H9 (cell line): ENCODE measurements at regions not wholly inside any gene's neighbourhood (a gene's known extent, or its start where the extent isn't known, plus 50 kb on each side); places are given as distances from the start of the nearest gene placed in this dataset.

Experiments used
- DNase-seq: peaks from one replicate; pipeline ENCODE4 v3.0.0-alpha.2; 2017
- H2AFZ ChIP-seq: one replicate; pipeline ENCODE4 v1.6.1; 2013; ENCODE audit warnings: mild to moderate bottlenecking, low read length, control low read depth, moderate library complexity
- H2AK5ac ChIP-seq: 2 replicates; pipeline ENCODE4 v1.6.1; 2013; ENCODE audit warnings: low read length, control low read depth, mixed read lengths; ENCODE audit not compliant: insufficient read length
- H2BK120ac ChIP-seq: one replicate; pipeline ENCODE4 v1.6.1; 2013; ENCODE audit warnings: low read depth, mild to moderate bottlenecking, low read length, control low read depth, inconsistent platforms; ENCODE audit not compliant: poor library complexity, severe bottlenecking
- H2BK12ac ChIP-seq: 2 replicates; pipeline ENCODE4 v1.6.1; 2013; ENCODE audit warnings: low read length, control low read depth, mixed read lengths, low read depth; ENCODE audit not compliant: insufficient read length
- H2BK15ac ChIP-seq: 2 replicates; pipeline ENCODE4 v1.6.1; 2013; ENCODE audit warnings: low read depth, low read length, control low read depth
- H2BK20ac ChIP-seq: one replicate; pipeline ENCODE4 v1.6.1; 2013; ENCODE audit warnings: low read depth, mild to moderate bottlenecking, low read length, control low read depth, inconsistent platforms; ENCODE audit not compliant: poor library complexity, severe bottlenecking
- H2BK5ac ChIP-seq: 2 replicates; pipeline ENCODE4 v1.6.1; 2013; ENCODE audit warnings: low read length, control low read depth, mixed read lengths; ENCODE audit not compliant: insufficient read length
- H3K14ac ChIP-seq: 2 replicates; pipeline ENCODE4 v1.6.1; 2013; ENCODE audit warnings: low read length, control low read depth; ENCODE audit not compliant: insufficient read depth
- H3K18ac ChIP-seq: 2 replicates; pipeline ENCODE4 v1.6.1; 2013; ENCODE audit warnings: low read depth, mild to moderate bottlenecking, mixed read lengths, low read length, control low read depth; ENCODE audit not compliant: insufficient read length
- H3K23ac ChIP-seq: 2 replicates; pipeline ENCODE4 v1.6.1; 2013; ENCODE audit warnings: low read length, control low read depth, mixed read lengths, low read depth; ENCODE audit not compliant: insufficient read length
- H3K23me2 ChIP-seq: 2 replicates; pipeline ENCODE4 v1.6.1; 2013; ENCODE audit warnings: low read depth, mild to moderate bottlenecking, mixed read lengths, low read length, control low read depth; ENCODE audit not compliant: insufficient read length, poor library complexity, severe bottlenecking
- H3K27ac ChIP-seq: 2 replicates; pipeline ENCODE4 v1.5.1; 2013; ENCODE audit warnings: low read length, control low read depth, mixed read lengths, low read depth; ENCODE audit not compliant: insufficient read length
- H3K27me3 ChIP-seq: 2 replicates; pipeline ENCODE4 v1.6.1; 2013; ENCODE audit warnings: low read length, control low read depth, inconsistent platforms; ENCODE audit not compliant: insufficient read depth
- H3K4ac ChIP-seq: 2 replicates; pipeline ENCODE4 v1.6.1; 2013; ENCODE audit warnings: low read depth, mild to moderate bottlenecking, control low read depth, inconsistent platforms, low read length, moderate library complexity
- H3K4me1 ChIP-seq: 2 replicates; pipeline ENCODE4 v1.6.1; 2013; ENCODE audit warnings: low read length, control low read depth, inconsistent platforms; ENCODE audit not compliant: insufficient read depth
- H3K4me2 ChIP-seq: 2 replicates; pipeline ENCODE4 v1.6.1; 2013; ENCODE audit warnings: low read length, control low read depth, mixed read lengths; ENCODE audit not compliant: insufficient read length, insufficient read depth
- H3K56ac ChIP-seq: 2 replicates; pipeline ENCODE4 v1.6.1; 2013; ENCODE audit warnings: low read depth, mild to moderate bottlenecking, mixed read lengths, low read length, control low read depth; ENCODE audit not compliant: insufficient read length
- H3K79me1 ChIP-seq: 2 replicates; pipeline ENCODE4 v1.6.1; 2013; ENCODE audit warnings: low read depth, mild to moderate bottlenecking, moderate library complexity, low read length, control low read depth, inconsistent platforms; ENCODE audit not compliant: insufficient read depth, poor library complexity, severe bottlenecking
- H3K79me2 ChIP-seq: 2 replicates; pipeline ENCODE4 v1.6.1; 2013; ENCODE audit warnings: low read length, control low read depth, inconsistent platforms; ENCODE audit not compliant: insufficient read depth
- H3K9ac ChIP-seq: 2 replicates; pipeline ENCODE4 v1.6.1; 2013; ENCODE audit warnings: low read length, control low read depth, mixed read lengths; ENCODE audit not compliant: insufficient read length; ENCODE audit errors: extremely low read depth
- H3K9me3 ChIP-seq: one replicate; pipeline ENCODE4 v1.6.1; 2013; ENCODE audit warnings: low read depth, low read length, inconsistent platforms; ENCODE audit not compliant: control insufficient read depth
- H3T11ph ChIP-seq: one replicate; pipeline ENCODE4 v1.6.1; 2013; ENCODE audit warnings: mild to moderate bottlenecking, low read length, control low read depth, inconsistent platforms
- H4K20me1 ChIP-seq: one replicate; pipeline ENCODE4 v1.6.1; 2013; ENCODE audit not compliant: control insufficient read depth, insufficient read length, insufficient read depth
- H4K5ac ChIP-seq: 2 replicates; pipeline ENCODE4 v1.6.1; 2013; ENCODE audit warnings: low read depth, mild to moderate bottlenecking, mixed read lengths, low read length, control low read depth; ENCODE audit not compliant: insufficient read length
- H4K8ac ChIP-seq: replicated peaks from 2 replicates; pipeline ENCODE4 v1.6.1; 2013; ENCODE audit warnings: low read length, control low read depth, mixed read lengths, low read depth; ENCODE audit not compliant: insufficient read length
- H4K91ac ChIP-seq: 2 replicates; pipeline ENCODE4 v1.6.1; 2013; ENCODE audit warnings: low read depth, mild to moderate bottlenecking, moderate library complexity, mixed read lengths, low read length, control low read depth; ENCODE audit not compliant: insufficient read length
- H3K27ac Mint-ChIP-seq, 3 experiments: 2 replicates in 2 of 3; 3 replicates in 1 of 3; pipeline ENCODE4 v1.8.0; 2020 to 2021; ENCODE audit warnings: mixed read lengths in 3 of 3, mild to moderate bottlenecking in 1 of 3, moderate library complexity in 1 of 3
- H3K27me3 Mint-ChIP-seq: 2 replicates; pipeline ENCODE4 v1.8.0; 2021; ENCODE audit warnings: low read depth, mild to moderate bottlenecking, moderate library complexity, mixed read lengths
- H3K36me3 Mint-ChIP-seq, 3 experiments: 2 replicates in 2 of 3; 3 replicates in 1 of 3; pipeline ENCODE4 v1.8.0; 2020 to 2021; ENCODE audit warnings: low read depth in 3 of 3, mixed read lengths in 3 of 3; ENCODE audit not compliant: insufficient read depth in 1 of 3
- H3K4me1 Mint-ChIP-seq, 2 experiments: 2 replicates each; pipeline ENCODE4 v1.8.0; 2020; ENCODE audit warnings: mixed read lengths in 2 of 2
- H3K4me3 Mint-ChIP-seq, 2 experiments: 2 replicates in 1 of 2; 3 replicates in 1 of 2; pipeline ENCODE4 v1.8.0; 2020 to 2021; ENCODE audit warnings: mild to moderate bottlenecking in 2 of 2, mixed read lengths in 2 of 2, moderate library complexity in 1 of 2
- H3K9me3 Mint-ChIP-seq, 2 experiments: 2 replicates in 1 of 2; 3 replicates in 1 of 2; pipeline ENCODE4 v1.8.0; 2020; ENCODE audit warnings: mild to moderate bottlenecking in 2 of 2, mixed read lengths in 2 of 2, moderate library complexity in 1 of 2
- CTCF ChIP-seq: fragments of 200-600 bp; sonication (generic); conservative IDR thresholded peaks from 3 replicates; pipeline ENCODE4 v1.8.0; 2021; ENCODE audit warnings: antibody characterized with exemption, mild to moderate bottlenecking
- WGBS: extraction: QIAGEN DNeasy Blood & Tissue Kit; methylation state at CpG from one replicate; pipeline ENCODE4 v1.1.7; 2013; ENCODE audit warnings: missing lambda C conversion rate, low lambda C conversion rate, mixed read lengths; ENCODE audit not compliant: insufficient read length; ENCODE audit errors: extremely low coverage; 5-methylcytosine and 5-hydroxymethylcytosine counted together

DNA sequence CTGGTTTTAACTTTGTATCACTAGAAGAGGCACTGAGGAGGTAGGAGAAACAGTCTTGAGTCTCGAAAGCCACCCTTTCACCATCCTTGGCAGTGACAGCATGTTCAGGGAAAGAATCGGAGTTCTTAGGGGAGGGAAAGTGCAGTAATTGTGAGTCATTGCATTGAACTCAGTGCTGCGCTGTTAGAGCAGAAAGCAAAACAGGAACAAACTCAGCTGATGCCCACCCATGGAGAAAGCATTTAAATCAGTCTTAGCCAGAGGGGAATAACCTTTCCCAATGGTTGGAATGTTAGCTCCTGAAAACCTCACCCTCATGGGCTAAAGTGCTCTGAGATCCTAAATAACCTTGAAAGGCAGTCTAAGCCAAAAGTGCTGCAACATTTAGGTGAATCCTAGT, 845.6 kb upstream of the CNTNAP5 start:
- Histone ChIP-seq H3K56ac (no peak overlapping the region), H3K27me3 (no peaks in the 10 kb centered on the region), H3K4me2 (no peak overlapping the region), H3K18ac (no peak overlapping the region), H3K4me1 (no peaks in the 10 kb centered on the region), H4K5ac (no peak overlapping the region), H2BK12ac (no peak overlapping the region), H2BK5ac (no peak overlapping the region), H2BK15ac (no peak overlapping the region), H3K79me1 (no peaks in the 10 kb centered on the region), H3K14ac (no peak overlapping the region), H2BK20ac (no peak overlapping the region), H3K9me3 (no peaks in the 10 kb centered on the region), H2AK5ac (no peak overlapping the region), H4K91ac (no peak overlapping the region), H3K9ac (no peak overlapping the region), H2BK120ac (no peak overlapping the region), H3K23me2 (no peaks in the 10 kb centered on the region), H3K79me2 (no peaks in the 10 kb centered on the region), H4K20me1 (no peaks in the 10 kb centered on the region), H3K23ac (no peak overlapping the region), H3T11ph (no peak overlapping the region), H4K8ac (no peak overlapping the region), H3K27ac (no peak overlapping the region), H2AFZ (no peak overlapping the region), H3K4ac (no peak overlapping the region)
- no peaks in the 10 kb centered on the region for H3K36me3 Mint-ChIP-seq
- no peak overlapping the region for H3K4me3 Mint-ChIP-seq
- no peaks in the 10 kb centered on the region for H3K27me3 Mint-ChIP-seq
- H3K4me1 Mint-ChIP-seq: peaks cover 0 to 5% of the 10 kb centered on the region in 2 experiments; a peak in 2 of 4 replicates
- no peak for DNase-seq
- no CpG with 5 or more reads among the region's 3 CpGs for WGBS
- no peak for TF ChIP-seq CTCF
- no peak overlapping the region; a peak in 1 of 7 replicates for H3K27ac Mint-ChIP-seq
- H3K9me3 Mint-ChIP-seq: peaks cover 0 to 4% of the 10 kb centered on the region in 2 experiments; a peak in 3 of 5 replicates
